HepG2 (cell line): ENCODE measurements at regions not wholly inside any gene's neighbourhood (a gene's known extent, or its start where the extent isn't known, plus 50 kb on each side); places are given as distances from the start of the nearest gene placed in this dataset.

Experiments used
- ATAC-seq: fragments of 200-7000 bp; cut with Tn5 transposase; 3 replicates; pipeline ENCODE4 v1.9.1; 2020; ENCODE audit warnings: mild to moderate bottlenecking, moderate library complexity
- BruUV-seq: library from RNA; stranded (reverse); fragments of 400-500 nt; replicated peaks from 2 replicates; lab custom pipeline; 2021; lab: Mats Ljungman, UMichigan
- CTCF ChIA-PET: fragments of 300-600 bp; formaldehyde crosslinking; extraction: SDS; loops from one replicate; lab custom pipeline; 2021; ENCODE audit warnings: low total read pairs, inconsistent platforms, low intra/inter-chr PET ratio; lab: Yijun Ruan, JAX
- POLR2A ChIA-PET: fragments of 350-600 bp; sonication (Branson Sonifier 250); formaldehyde crosslinking; loops from one replicate; lab custom pipeline; 2020; ENCODE audit warnings: antibody characterized with exemption, inconsistent platforms; lab: Yijun Ruan, JAX
- DNase-seq: peaks from one replicate; pipeline ENCODE4 v3.0.0-alpha.2; 2015; ENCODE audit warnings: low spot score
- FAIRE-seq: peaks from 3 replicates; lab custom pipeline; 2011; peaks lifted over from hg19 to GRCh38; lab: Jason Lieb, UNC
- H2AFZ ChIP-seq: one replicate; pipeline ENCODE4 v1.6.1; 2011; ENCODE audit warnings: low read length, inconsistent platforms
- H3K27ac ChIP-seq: fragments of 300-600 bp; 3 replicates; pipeline ENCODE4 v1.8.0; 2011; ENCODE audit warnings: mixed run types, mild to moderate bottlenecking, mixed read lengths, low read length, inconsistent platforms; ENCODE audit not compliant: insufficient read depth; ENCODE audit errors: extremely low read length
- H3K27me3 ChIP-seq, 2 experiments: fragments of 200-600 bp in 1 of 2; 2 replicates in 1 of 2; 3 replicates in 1 of 2; pipeline versions ENCODE4 v1.6.0 to v1.8.0; 2011; ENCODE audit warnings: low read length in 2 of 2, mild to moderate bottlenecking in 2 of 2, moderate library complexity in 2 of 2, inconsistent platforms in 1 of 2; ENCODE audit not compliant: insufficient read depth in 2 of 2, control insufficient read depth in 1 of 2
- H3K36me3 ChIP-seq, 2 experiments: fragments of 200-600 bp in 1 of 2; replicated peaks in 1 of 2; 2 replicates in 1 of 2; 3 replicates in 1 of 2; pipeline versions ENCODE4 v1.5.1 to v1.8.0; 2011; ENCODE audit warnings: low read length in 2 of 2, inconsistent platforms in 1 of 2; ENCODE audit not compliant: insufficient read depth in 2 of 2, control insufficient read depth in 1 of 2
- H3K4me1 ChIP-seq: 2 replicates; pipeline ENCODE4 v1.5.1; 2012; ENCODE audit warnings: low read length, inconsistent platforms; ENCODE audit not compliant: insufficient read depth
- H3K4me2 ChIP-seq: 2 replicates; pipeline ENCODE4 v1.6.0; 2011; ENCODE audit warnings: low read depth, low read length, inconsistent platforms
- H3K4me3 ChIP-seq, 3 experiments: fragments of 200-600 bp in 1 of 3; sonication (generic), shearing (Covaris generic) in 1 of 3; replicated peaks in 1 of 3; 2 replicates each; pipeline ENCODE4 v1.5.1; 2011 to 2016; ENCODE audit warnings: low read length in 3 of 3, inconsistent platforms in 2 of 3, low read depth in 2 of 3, mild to moderate bottlenecking in 2 of 3, control low read depth in 1 of 3, mixed read lengths in 1 of 3; ENCODE audit not compliant: insufficient read depth in 1 of 3
- H3K79me2 ChIP-seq: one replicate; pipeline ENCODE4 v1.6.1; 2011; ENCODE audit warnings: low read length, inconsistent platforms; ENCODE audit not compliant: insufficient read depth
- H3K9ac ChIP-seq: 2 replicates; pipeline ENCODE4 v1.6.0; 2011; ENCODE audit warnings: mild to moderate bottlenecking, low read depth, low read length, inconsistent platforms; ENCODE audit not compliant: insufficient read depth
- H3K9me3 ChIP-seq: 2 replicates; pipeline ENCODE4 v1.5.1; 2012; ENCODE audit warnings: mild to moderate bottlenecking, low read length
- H4K20me1 ChIP-seq: 2 replicates; pipeline ENCODE4 v1.6.0; 2011; ENCODE audit warnings: inconsistent platforms, mild to moderate bottlenecking, low read length, moderate library complexity; ENCODE audit not compliant: insufficient read depth
- ARID4A ChIP-seq: sonication (generic); formaldehyde crosslinking; IDR thresholded peaks from 2 replicates; pipeline ENCODE4 v1.5.0; 2020; ENCODE audit warnings: mild to moderate bottlenecking, missing genetic modification reagents, borderline replicate concordance
- DZIP1 ChIP-seq: sonication (generic); formaldehyde crosslinking; IDR thresholded peaks from 2 replicates; pipeline ENCODE4 v1.5.0; 2020; ENCODE audit warnings: mild to moderate bottlenecking, missing genetic modification reagents
- HMG20B ChIP-seq: conservative IDR thresholded peaks from 2 replicates; pipeline ENCODE4 v1.6.1; 2016; ENCODE audit warnings: missing genetic modification reagents, missing compliant biosample characterization
- PATZ1 ChIP-seq: sonication (generic); formaldehyde crosslinking; IDR thresholded peaks from 2 replicates; pipeline ENCODE4 v1.4.0; 2020; ENCODE audit warnings: missing genetic modification reagents
- PCBP1 ChIP-seq: fragments of 200-400 bp; formaldehyde crosslinking; IDR thresholded peaks from 2 replicates; pipeline ENCODE4 v1.6.1; 2017; ENCODE audit warnings: mild to moderate bottlenecking, low read depth, low read length, borderline replicate concordance
- PHF5A ChIP-seq: IDR thresholded peaks from one replicate; pipeline ENCODE4 v1.6.1; 2018; ENCODE audit warnings: low read depth, missing genetic modification reagents; ENCODE audit not compliant: unreplicated experiment
- TEAD2 ChIP-seq: sonication (generic); formaldehyde crosslinking; IDR thresholded peaks from 2 replicates; pipeline ENCODE4 v1.9.0; 2021; ENCODE audit warnings: missing genetic modification reagents
- ZBTB7A ChIP-seq: sonication (generic); formaldehyde crosslinking; IDR thresholded peaks from 2 replicates; pipeline ENCODE4 v1.8.0; 2022; ENCODE audit warnings: mild to moderate bottlenecking, missing genetic modification reagents
- ZNF17 ChIP-seq: sonication (generic); formaldehyde crosslinking; IDR thresholded peaks from 2 replicates; pipeline ENCODE4 v1.5.0; 2020; ENCODE audit warnings: mild to moderate bottlenecking, missing genetic modification reagents
- ZNF567 ChIP-seq: sonication (generic); formaldehyde crosslinking; IDR thresholded peaks from 2 replicates; pipeline ENCODE4 v1.8.1; 2023; ENCODE audit warnings: mild to moderate bottlenecking, missing genetic modification reagents, borderline replicate concordance
- ZNF576 ChIP-seq: sonication (generic); formaldehyde crosslinking; IDR thresholded peaks from 2 replicates; pipeline ENCODE4 v1.4.0; 2020; ENCODE audit warnings: mild to moderate bottlenecking, missing genetic modification reagents
- ZNF644 ChIP-seq: IDR thresholded peaks from 2 replicates; pipeline ENCODE4 v1.6.1; 2016; ENCODE audit warnings: low read depth
- ZNF674 ChIP-seq: sonication (generic); formaldehyde crosslinking; IDR thresholded peaks from 2 replicates; pipeline ENCODE4 v1.5.0; 2020; ENCODE audit warnings: low read depth, mild to moderate bottlenecking, missing genetic modification reagents
- ZNF776 ChIP-seq: sonication (generic); formaldehyde crosslinking; IDR thresholded peaks from 2 replicates; pipeline ENCODE4 v1.4.0; 2020; ENCODE audit warnings: mild to moderate bottlenecking, missing genetic modification reagents
- WGBS: methylation state at CpG from one replicate; pipeline ENCODE4 v1.1.6; 2017; ENCODE audit warnings: low lambda C conversion rate; 5-methylcytosine and 5-hydroxymethylcytosine counted together
- in situ Hi-C: cut with HindIII; loops from 2 replicates; pipeline ENCODE4 v1.10.0; 2017; ENCODE audit warnings: low pct_unique_long_range_greater_than_20kb; ENCODE audit not compliant: extremely low pct_ligation_motif_present
- intact Hi-C: fragments of 100-400 bp; cut with micrococcal nuclease; formaldehyde crosslinking; loops from one replicate; pipeline ENCODE4 v1.10.0; 2022; ENCODE audit not compliant: unreplicated experiment

- TF ChIP-seq TEAD2 (CRISPR knock-in tag) (no peak), ZNF644 (no peak), ZNF576 (no peak), ZNF17 (CRISPR knock-in tag) (no peak), PCBP1 (no peak), ZNF674 (CRISPR knock-in tag) (no peak)
These were observed 435.6 kb upstream of the NFE2L3 start (continued) for GRCh38 chr7:25716421-25716820.

- Histone ChIP-seq H3K79me2 (no peaks in the 10 kb centered on the region), H3K9ac (no peak overlapping the region), H3K36me3 (no peaks in the 10 kb centered on the region), H3K4me2 (no peak overlapping the region), H3K4me1 (no peaks in the 10 kb centered on the region), H4K20me1 (no peaks in the 10 kb centered on the region), H3K9me3 (no peaks in the 10 kb centered on the region), H3K27me3 (no peaks in the 10 kb centered on the region), H2AFZ (no peak overlapping the region), H3K27ac (no peak overlapping the region), H3K4me3 (no peak overlapping the region)
- FAIRE-seq (no peak), DNase-seq (no peak), ATAC-seq (no peak)
- no TSS peak for BruUV-seq
- intact Hi-C loops: no loop called here
- CTCF ChIA-PET: no interaction called here
- POLR2A ChIA-PET: no interaction called here
- in situ Hi-C loops: loop anchor here (10.0 kb wide), 1 partner anchor 136 kb away; no protein-coding TSS in a partner anchor
- 27% methylated on average over 4 of the region's 4 CpGs for WGBS
- TF ChIP-seq ZNF567 (CRISPR knock-in tag) (no peak), ZNF776 (CRISPR knock-in tag) (no peak), PATZ1 (CRISPR knock-in tag) (no peak), HMG20B (CRISPR knock-in tag) (no peak), PHF5A (CRISPR knock-in tag) (no peak), ARID4A (no peak), ZNF644 (no peak), ZBTB7A (CRISPR knock-in tag) (no peak), DZIP1 (no peak)
These were observed 433.4 kb upstream of the NFE2L3 start for GRCh38 chr7:25718596-25718995.
